ENCODE measurements at regions not wholly inside any gene's neighbourhood (a gene's known extent, or its start where the extent isn't known, plus 50 kb on each side); places are given as distances from the start of the nearest gene placed in this dataset.

- TF ChIP-seq EP300 (IDR thresholded peaks at IDR 0.05; ENCODE audit: borderline replicate concordance): no peak
- no peak for TF ChIP-seq TEAD4 (IDR thresholded peaks at IDR 0.05)
- TF ChIP-seq YY1 (IDR thresholded peaks at IDR 0.05; ENCODE audit: low read depth): no peak
- no peak for TF ChIP-seq EGR1 (IDR thresholded peaks at IDR 0.05)
- TF ChIP-seq USF1 (IDR thresholded peaks at IDR 0.05): no peak
- TF ChIP-seq REST (IDR thresholded peaks at IDR 0.05; ENCODE audit: low read depth): no peak
- TF ChIP-seq TAF1 (IDR thresholded peaks at IDR 0.05; ENCODE audit: low read depth): no peak
These were observed 518.3 kb upstream of the ZFP42 start for GRCh38 chr4:187477224-187477623.

- no peak for TF ChIP-seq YY1 (IDR thresholded peaks at IDR 0.05; ENCODE audit: low read depth)
- no peak for TF ChIP-seq NFIC (IDR thresholded peaks at IDR 0.05)
- TF ChIP-seq MAX (IDR thresholded peaks at IDR 0.05): no peak
- no peak for TF ChIP-seq FOXM1 (IDR thresholded peaks at IDR 0.05; ENCODE audit: borderline replicate concordance, low read depth)
- TF ChIP-seq USF1 (IDR thresholded peaks at IDR 0.05): no peak
- no peak for TF ChIP-seq EGR1 (IDR thresholded peaks at IDR 0.05)
- no peak for TF ChIP-seq REST (IDR thresholded peaks at IDR 0.05; ENCODE audit: low read depth)
These were observed 517.1 kb upstream of the ZFP42 start for GRCh38 chr4:187478292-187479140.

GRCh38 chr4:187479511-187479910 is 516.1 kb upstream of the ZFP42 start:
- no peak for TF ChIP-seq CREB1 (IDR thresholded peaks at IDR 0.05; ENCODE audit: low read depth)
- no peak for TF ChIP-seq ZBTB7A (IDR thresholded peaks at IDR 0.05; ENCODE audit: low read depth)
- TF ChIP-seq CEBPB (IDR thresholded peaks at IDR 0.05): no peak
- TF ChIP-seq EGR1 (IDR thresholded peaks at IDR 0.05): no peak
- no peak for TF ChIP-seq NFIC (IDR thresholded peaks at IDR 0.05)
- no peak for TF ChIP-seq YY1 (IDR thresholded peaks at IDR 0.05; ENCODE audit: low read depth)
- TF ChIP-seq FOXM1 (IDR thresholded peaks at IDR 0.05; ENCODE audit: borderline replicate concordance, low read depth): no peak
- TF ChIP-seq EP300 (IDR thresholded peaks at IDR 0.05; ENCODE audit: borderline replicate concordance): no peak
- TF ChIP-seq TEAD4 (IDR thresholded peaks at IDR 0.05): no peak
- no peak for TF ChIP-seq TCF12 (IDR thresholded peaks at IDR 0.05; ENCODE audit: low read depth)
- TF ChIP-seq RAD21 (IDR thresholded peaks at IDR 0.05; ENCODE audit: low read depth): no peak
- TF ChIP-seq REST (IDR thresholded peaks at IDR 0.05; ENCODE audit: low read depth): no peak
- TF ChIP-seq MAX (IDR thresholded peaks at IDR 0.05): no peak

GRCh38 chr4:187480146-187481145 is 515.1 kb upstream of the ZFP42 start:
- TF ChIP-seq ZBTB7A (IDR thresholded peaks at IDR 0.05; ENCODE audit: low read depth): no peak
- no peak for TF ChIP-seq TCF12 (IDR thresholded peaks at IDR 0.05; ENCODE audit: low read depth)
- no peak for TF ChIP-seq RAD21 (IDR thresholded peaks at IDR 0.05; ENCODE audit: low read depth)
- TF ChIP-seq MAX (IDR thresholded peaks at IDR 0.05): no peak
- TF ChIP-seq EP300 (IDR thresholded peaks at IDR 0.05; ENCODE audit: borderline replicate concordance): no peak
- no peak for TF ChIP-seq USF1 (IDR thresholded peaks at IDR 0.05)
- no peak for TF ChIP-seq TAF1 (IDR thresholded peaks at IDR 0.05; ENCODE audit: low read depth)
- TF ChIP-seq REST (IDR thresholded peaks at IDR 0.05; ENCODE audit: low read depth): no peak
- no peak for TF ChIP-seq EGR1 (IDR thresholded peaks at IDR 0.05)
- TF ChIP-seq FOXM1 (IDR thresholded peaks at IDR 0.05; ENCODE audit: borderline replicate concordance, low read depth): no peak
- TF ChIP-seq NFIC (IDR thresholded peaks at IDR 0.05): no peak
- TF ChIP-seq TEAD4 (IDR thresholded peaks at IDR 0.05): no peak
- TF ChIP-seq CEBPB (IDR thresholded peaks at IDR 0.05): no peak
- TF ChIP-seq YY1 (IDR thresholded peaks at IDR 0.05; ENCODE audit: low read depth): no peak
- no peak for TF ChIP-seq CREB1 (IDR thresholded peaks at IDR 0.05; ENCODE audit: low read depth)

Measured in Ishikawa (cell line).